ENCODE measurements at regions not wholly inside any gene's neighbourhood (a gene's known extent, or its start where the extent isn't known, plus 50 kb on each side); places are given as distances from the start of the nearest gene placed in this dataset.

DNA sequence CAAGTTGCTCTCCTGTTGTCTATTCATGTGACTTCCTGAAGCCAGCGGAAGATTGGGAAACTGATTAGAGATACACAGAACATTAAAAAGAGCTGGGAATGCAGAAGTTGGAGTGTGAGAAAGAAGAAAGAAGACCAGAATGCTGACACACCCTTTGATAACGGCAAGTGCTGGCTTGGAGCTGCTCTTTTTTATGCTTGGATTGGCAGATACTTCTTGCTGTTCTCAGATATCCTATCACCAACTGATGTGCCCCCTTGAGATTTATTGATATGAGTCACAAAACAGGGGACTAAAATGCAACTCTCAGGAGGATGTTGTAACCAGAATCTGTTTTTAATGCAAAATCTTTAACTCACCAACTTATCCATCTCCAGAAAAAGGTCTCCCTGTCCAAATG, 56.0 kb upstream of the ASTN2 start:
- H3K4me2 ChIP-seq: no peak overlapping the region
- no peaks in the 10 kb centered on the region for H3K9me3 ChIP-seq (ENCODE audit: insufficient read depth, low read depth)
- BruUV-seq (replicated peaks): no TSS peak
- no peaks in the 10 kb centered on the region for H3K27me3 ChIP-seq (ENCODE audit: insufficient read depth, low read depth)
- ChIA-PET POLR2A (ENCODE audit: unreplicated experiment) (no interaction called here), CTCF (no interaction called here)
- no peak for TF ChIP-seq EZH2 (IDR thresholded peaks at IDR 0.05; ENCODE audit: low read depth)
- TF ChIP-seq CTCF (conservative IDR thresholded peaks at IDR 0.05): no peak
- intact Hi-C loops (cut with micrococcal nuclease; ENCODE audit: unreplicated experiment): no loop called here
- no peaks in the 10 kb centered on the region for H3K4me1 ChIP-seq (replicated peaks; ENCODE audit: insufficient read depth)
- H2AFZ ChIP-seq: no peak overlapping the region
- no peaks in the 10 kb centered on the region for H3K36me3 ChIP-seq (ENCODE audit: low read depth)
- no peak overlapping the region for H3K4me3 ChIP-seq
- H3F3A ChIP-seq (ENCODE audit: insufficient read depth, low read depth): no peaks in the 10 kb centered on the region
- no peaks in the 10 kb centered on the region; the same call in 1 of the 2 replicates for H3K9me2 ChIP-seq (ENCODE audit: insufficient read depth)
- no peak for DNase-seq
- H4K20me1 ChIP-seq (ENCODE audit: insufficient read depth): no peaks in the 10 kb centered on the region
- H3K79me2 ChIP-seq (ENCODE audit: low read depth): no peaks in the 10 kb centered on the region
- H3K27ac ChIP-seq: no peak overlapping the region

- ChIA-PET POLR2A (ENCODE audit: unreplicated experiment) (no interaction called here), CTCF (no interaction called here)
- Histone ChIP-seq H3K4me3 (no peak overlapping the region), H3K9me2 (ENCODE audit: insufficient read depth) (no peaks in the 10 kb centered on the region; the same call in 1 of the 2 replicates), H4K20me1 (ENCODE audit: insufficient read depth) (no peaks in the 10 kb centered on the region), H3K4me1 (replicated peaks; ENCODE audit: insufficient read depth) (no peaks in the 10 kb centered on the region), H3K27ac (no peak overlapping the region), H3F3A (ENCODE audit: insufficient read depth, low read depth) (no peaks in the 10 kb centered on the region), H3K9me3 (ENCODE audit: insufficient read depth, low read depth) (no peaks in the 10 kb centered on the region), H2AFZ (no peak overlapping the region), H3K27me3 (ENCODE audit: insufficient read depth, low read depth) (no peaks in the 10 kb centered on the region), H3K36me3 (ENCODE audit: low read depth) (no peaks in the 10 kb centered on the region), H3K79me2 (ENCODE audit: low read depth) (no peaks in the 10 kb centered on the region), H3K4me2 (no peak overlapping the region)
- intact Hi-C loops (cut with micrococcal nuclease; ENCODE audit: unreplicated experiment): no loop called here
- BruUV-seq (replicated peaks): no TSS peak
- DNase-seq: no peak
- TF ChIP-seq CTCF (conservative IDR thresholded peaks at IDR 0.05) (no peak), EZH2 (IDR thresholded peaks at IDR 0.05; ENCODE audit: low read depth) (no peak)
Observed at GRCh38 chr9:117470455-117470854, 55.6 kb upstream of the ASTN2 start.

GRCh38 chr9:117466111-117466510, 51.3 kb upstream of the ASTN2 start:
- ChIA-PET POLR2A (ENCODE audit: unreplicated experiment) (no interaction called here), CTCF (no interaction called here)
- intact Hi-C loops (cut with micrococcal nuclease; ENCODE audit: unreplicated experiment): no loop called here
- H3K27me3 ChIP-seq (ENCODE audit: insufficient read depth, low read depth): no peaks in the 10 kb centered on the region
- H3K79me2 ChIP-seq (ENCODE audit: low read depth): no peaks in the 10 kb centered on the region
- no peaks in the 10 kb centered on the region for H3K9me2 ChIP-seq (ENCODE audit: insufficient read depth)
- no peak overlapping the region for H2AFZ ChIP-seq
- no peak overlapping the region for H3K27ac ChIP-seq
- no TSS peak for BruUV-seq (replicated peaks)
- no peak for TF ChIP-seq CTCF (conservative IDR thresholded peaks at IDR 0.05)
- TF ChIP-seq EZH2 (IDR thresholded peaks at IDR 0.05; ENCODE audit: low read depth): no peak
- no peak for DNase-seq
- no peaks in the 10 kb centered on the region for H3F3A ChIP-seq (ENCODE audit: insufficient read depth, low read depth)
- no peak overlapping the region for H3K4me3 ChIP-seq
- H4K20me1 ChIP-seq (ENCODE audit: insufficient read depth): no peaks in the 10 kb centered on the region
- no peaks in the 10 kb centered on the region for H3K9me3 ChIP-seq (ENCODE audit: insufficient read depth, low read depth)
- H3K36me3 ChIP-seq (ENCODE audit: low read depth): no peaks in the 10 kb centered on the region
- no peak overlapping the region for H3K4me2 ChIP-seq
- no peaks in the 10 kb centered on the region for H3K4me1 ChIP-seq (replicated peaks; ENCODE audit: insufficient read depth)
